ES-I3 (cell line): ENCODE measurements at regions not wholly inside any gene's neighbourhood (a gene's known extent, or its start where the extent isn't known, plus 50 kb on each side); places are given as distances from the start of the nearest gene placed in this dataset.

Experiments
- H3K36me3 ChIP-seq: 2 replicates; pipeline ENCODE4 v1.6.1; 2013; ENCODE audit warnings: mild to moderate bottlenecking, low read length, control low read depth, moderate library complexity; ENCODE audit not compliant: insufficient read depth
- H3K4me1 ChIP-seq: 2 replicates; pipeline ENCODE4 v1.6.1; 2013; ENCODE audit warnings: mild to moderate bottlenecking, control low read depth, low read length; ENCODE audit not compliant: insufficient read depth
- H3K9ac ChIP-seq: 2 replicates; pipeline ENCODE4 v1.6.1; 2013; ENCODE audit warnings: low read depth, mild to moderate bottlenecking, low read length, moderate library complexity
- H3K9me3 ChIP-seq: 2 replicates; pipeline ENCODE4 v1.6.1; 2013; ENCODE audit warnings: mild to moderate bottlenecking, low read length, moderate library complexity; ENCODE audit not compliant: control insufficient read depth, insufficient read depth

GRCh38 chr4:186807808-186808629, 84.4 kb upstream of the FAT1 start:
- no peaks in the 10 kb centered on the region; the same call in 1 of the 2 replicates for H3K9me3 ChIP-seq
- no peaks in the 10 kb centered on the region for H3K4me1 ChIP-seq
- H3K9ac ChIP-seq = no peak overlapping the region
- H3K36me3 ChIP-seq = no peaks in the 10 kb centered on the region

- no peaks in the 10 kb centered on the region for H3K36me3 ChIP-seq
- no peaks in the 10 kb centered on the region for H3K4me1 ChIP-seq
- H3K9ac ChIP-seq = no peak overlapping the region
- H3K9me3 ChIP-seq = no peaks in the 10 kb centered on the region; the same call in 1 of the 2 replicates
These were observed 85.0 kb upstream of the FAT1 start for GRCh38 chr4:186808630-186809018.

GRCh38 chr4:186809070-186809469, 85.4 kb upstream of the FAT1 start:
- no peaks in the 10 kb centered on the region for H3K36me3 ChIP-seq
- no peaks in the 10 kb centered on the region for H3K4me1 ChIP-seq
- no peak overlapping the region for H3K9ac ChIP-seq
- no peaks in the 10 kb centered on the region; the same call in 1 of the 2 replicates for H3K9me3 ChIP-seq

GRCh38 chr4:186810613-186811150, 87.0 kb upstream of the FAT1 start:
- no peaks in the 10 kb centered on the region; the same call in 1 of the 2 replicates for H3K9me3 ChIP-seq
- no peaks in the 10 kb centered on the region for H3K4me1 ChIP-seq
- no peak overlapping the region for H3K9ac ChIP-seq
- H3K36me3 ChIP-seq = no peaks in the 10 kb centered on the region

- H3K9ac ChIP-seq = no peak overlapping the region
- no peaks in the 10 kb centered on the region for H3K4me1 ChIP-seq
- H3K9me3 ChIP-seq = no peaks in the 10 kb centered on the region; the same call in 1 of the 2 replicates
- no peaks in the 10 kb centered on the region for H3K36me3 ChIP-seq
These were observed 88.9 kb upstream of the FAT1 start for GRCh38 chr4:186812592-186812991.

GRCh38 chr4:186813377-186814068, 89.9 kb upstream of the FAT1 start:
- H3K9ac ChIP-seq = no peak overlapping the region
- no peaks in the 10 kb centered on the region; the same call in 1 of the 2 replicates for H3K9me3 ChIP-seq
- no peaks in the 10 kb centered on the region for H3K36me3 ChIP-seq
- H3K4me1 ChIP-seq = no peaks in the 10 kb centered on the region

- Histone ChIP-seq H3K4me1 (no peaks in the 10 kb centered on the region), H3K9me3 (no peaks in the 10 kb centered on the region; the same call in 1 of the 2 replicates), H3K9ac (no peak overlapping the region), H3K36me3 (no peaks in the 10 kb centered on the region)
These were observed 90.9 kb upstream of the FAT1 start for GRCh38 chr4:186814535-186815070.

- Histone ChIP-seq H3K36me3 (no peaks in the 10 kb centered on the region), H3K9me3 (no peaks in the 10 kb centered on the region), H3K4me1 (no peaks in the 10 kb centered on the region), H3K9ac (no peak overlapping the region)
These were observed 95.9 kb upstream of the FAT1 start for GRCh38 chr4:186819342-186820086.

GRCh38 chr4:186820391-186820891, 96.8 kb upstream of the FAT1 start:
- Histone ChIP-seq H3K9ac (no peak overlapping the region), H3K9me3 (no peaks in the 10 kb centered on the region), H3K36me3 (no peaks in the 10 kb centered on the region), H3K4me1 (no peaks in the 10 kb centered on the region)

- no peaks in the 10 kb centered on the region for H3K4me1 ChIP-seq
- no peaks in the 10 kb centered on the region for H3K36me3 ChIP-seq
- no peak overlapping the region for H3K9ac ChIP-seq
- H3K9me3 ChIP-seq = no peaks in the 10 kb centered on the region
These were observed 100.3 kb upstream of the FAT1 start for GRCh38 chr4:186823989-186824388.

- Histone ChIP-seq H3K36me3 (no peaks in the 10 kb centered on the region), H3K4me1 (no peaks in the 10 kb centered on the region), H3K9ac (no peak overlapping the region), H3K9me3 (no peaks in the 10 kb centered on the region)
These were observed 101.4 kb upstream of the FAT1 start for GRCh38 chr4:186825069-186825468.

- H3K9me3 ChIP-seq = no peaks in the 10 kb centered on the region
- no peaks in the 10 kb centered on the region for H3K36me3 ChIP-seq
- no peaks in the 10 kb centered on the region for H3K4me1 ChIP-seq
- H3K9ac ChIP-seq = no peak overlapping the region
These were observed 102.3 kb upstream of the FAT1 start for GRCh38 chr4:186826006-186826405.

- H3K9ac ChIP-seq = no peak overlapping the region
- no peaks in the 10 kb centered on the region for H3K9me3 ChIP-seq
- no peaks in the 10 kb centered on the region for H3K36me3 ChIP-seq
- no peaks in the 10 kb centered on the region for H3K4me1 ChIP-seq
These were observed 103.3 kb upstream of the FAT1 start for GRCh38 chr4:186826846-186827533.
